Activated CD4-positive, alpha-beta T cell treated with anti-CD3 and anti-CD28 coated beads, Interleukin-2, amount 10 ng/mL, durations not matched to agents 24 days and 14 days (primary cell): ENCODE measurements at regions not wholly inside any gene's neighbourhood (a gene's known extent, or its start where the extent isn't known, plus 50 kb on each side); places are given as distances from the start of the nearest gene placed in this dataset.
"Not testable (repeated sequence)": the region's sequence is repeated elsewhere in the genome, so short reads cannot be mapped to it uniquely, and the experiment has no call there.

ENCODE experiments used
- DNase-seq: peaks from one replicate; pipeline ENCODE4 v3.0.0; 2022
- H3K27ac Mint-ChIP-seq: one replicate; pipeline ENCODE4 v1.8.0; 2022; ENCODE audit warnings: mild to moderate bottlenecking, mixed read lengths
- H3K27me3 Mint-ChIP-seq: one replicate; pipeline ENCODE4 v1.8.0; 2022; ENCODE audit warnings: mixed read lengths
- H3K36me3 Mint-ChIP-seq: one replicate; pipeline ENCODE4 v1.8.0; 2022; ENCODE audit warnings: low read depth, mild to moderate bottlenecking, mixed read lengths
- H3K4me1 Mint-ChIP-seq: one replicate; pipeline ENCODE4 v1.8.0; 2021; ENCODE audit warnings: mixed read lengths
- H3K4me3 Mint-ChIP-seq: one replicate; pipeline ENCODE4 v1.8.0; 2022; ENCODE audit warnings: mild to moderate bottlenecking, moderate library complexity, mixed read lengths
- H3K9me3 Mint-ChIP-seq: one replicate; pipeline ENCODE4 v1.8.0; 2021; ENCODE audit warnings: mixed read lengths
- intact Hi-C: fragments of 100-400 bp; cut with micrococcal nuclease; formaldehyde crosslinking; loops from one replicate; pipeline ENCODE4 v1.15.1; 2023

GRCh38 chrX:13955975-13956374, 73.7 kb downstream of the GEMIN8 start:
- H3K27me3 Mint-ChIP-seq, result peaks cover 4% of the 10 kb centered on the region
- H3K36me3 Mint-ChIP-seq, result no peaks in the 10 kb centered on the region
- no peak overlapping the region for H3K4me3 Mint-ChIP-seq
- H3K4me1 Mint-ChIP-seq, result peaks cover 3% of the 10 kb centered on the region
- no peak overlapping the region for H3K27ac Mint-ChIP-seq
- DNase-seq, result no peak
- intact Hi-C loops, result no loop called here
- no peaks in the 10 kb centered on the region for H3K9me3 Mint-ChIP-seq

DNA sequence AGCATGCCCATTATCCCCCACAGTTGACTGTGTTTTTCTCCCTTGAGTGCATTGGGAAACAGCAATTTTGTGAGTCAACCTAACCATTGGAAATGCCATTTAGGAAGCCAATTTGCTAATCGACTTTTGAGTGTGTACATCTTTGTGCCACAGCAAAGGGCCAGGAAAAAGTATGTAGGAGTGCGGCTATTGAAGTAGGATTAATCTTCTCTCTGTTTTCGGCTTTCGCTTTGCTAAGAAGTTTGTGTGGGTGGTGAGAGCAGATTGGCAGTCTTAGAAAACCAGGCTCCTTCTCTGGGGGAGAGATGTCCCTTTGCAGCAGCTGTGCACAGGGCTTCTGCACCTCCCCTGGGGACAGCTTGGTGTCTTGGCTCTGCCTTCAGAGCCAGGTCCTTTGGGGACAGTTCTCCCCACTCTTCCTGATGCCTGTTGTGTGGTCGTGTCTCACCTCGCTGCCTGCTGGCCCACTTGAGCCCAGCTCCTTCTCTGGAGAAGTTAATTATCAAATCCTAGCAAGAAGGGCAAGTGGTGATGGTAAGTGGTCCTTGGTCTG, 74.5 kb downstream of the GEMIN8 start:
- Mint-ChIP-seq H3K9me3 (no peaks in the 10 kb centered on the region), H3K27ac (no peak overlapping the region), H3K27me3 (peaks cover 4% of the 10 kb centered on the region), H3K36me3 (no peaks in the 10 kb centered on the region), H3K4me1 (peaks cover 3% of the 10 kb centered on the region), H3K4me3 (no peak overlapping the region)
- no peak for DNase-seq
- intact Hi-C loops, result no loop called here

DNA sequence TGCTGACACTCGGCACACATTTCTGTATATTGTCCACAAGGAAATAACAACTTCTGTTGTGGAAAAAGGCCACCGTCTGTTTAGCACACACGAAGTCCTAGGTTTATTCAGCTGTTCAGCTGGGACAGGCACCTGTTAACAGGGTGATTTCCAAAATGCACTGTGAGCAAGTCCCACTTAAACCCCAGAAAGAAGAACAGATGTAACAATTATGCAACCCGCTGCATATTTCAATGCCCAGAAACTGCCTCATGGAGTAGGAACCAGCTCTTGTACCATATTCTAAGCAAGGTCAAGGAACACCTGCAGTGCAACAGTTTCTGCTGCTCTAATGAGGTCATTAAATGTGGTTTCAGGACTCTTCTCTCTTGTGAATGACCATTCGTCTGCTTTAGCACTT, 77.1 kb downstream of the GEMIN8 start:
- intact Hi-C loops, result no loop called here
- Mint-ChIP-seq H3K4me3 (no peak overlapping the region), H3K9me3 (no peaks in the 10 kb centered on the region), H3K27ac (no peak overlapping the region), H3K4me1 (no peaks in the 10 kb centered on the region), H3K36me3 (no peaks in the 10 kb centered on the region), H3K27me3 (peaks cover 5% of the 10 kb centered on the region)
- DNase-seq, result no peak

DNA sequence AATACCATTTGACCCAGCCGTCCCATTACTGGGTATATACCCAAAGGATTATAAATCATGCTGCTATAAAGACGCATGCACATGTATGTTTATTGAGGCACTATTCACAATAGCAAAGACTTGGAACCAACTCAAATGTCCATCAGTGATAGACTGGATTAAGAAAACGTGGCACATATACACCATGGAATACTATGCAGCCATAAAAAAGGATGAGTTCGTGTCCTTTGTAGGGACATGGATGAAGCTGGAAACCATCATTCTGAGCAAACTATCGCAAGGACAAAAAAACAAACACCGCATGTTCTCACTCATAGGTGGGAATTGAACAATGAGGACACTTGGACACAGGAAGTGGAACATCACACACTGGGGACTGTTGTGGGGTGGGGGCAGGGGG, 83.5 kb downstream of the GEMIN8 start:
- H3K27ac Mint-ChIP-seq, H3K4me1 Mint-ChIP-seq, intact Hi-C loops, H3K4me3 Mint-ChIP-seq, H3K27me3 Mint-ChIP-seq, DNase-seq, H3K36me3 Mint-ChIP-seq, H3K9me3 Mint-ChIP-seq: not testable (repeated sequence)

- H3K36me3 Mint-ChIP-seq, H3K27me3 Mint-ChIP-seq, H3K4me1 Mint-ChIP-seq, H3K27ac Mint-ChIP-seq, DNase-seq, intact Hi-C loops, H3K4me3 Mint-ChIP-seq, H3K9me3 Mint-ChIP-seq: not testable (repeated sequence)
Observed at GRCh38 chrX:13945787-13946186, 83.9 kb downstream of the GEMIN8 start.

DNA sequence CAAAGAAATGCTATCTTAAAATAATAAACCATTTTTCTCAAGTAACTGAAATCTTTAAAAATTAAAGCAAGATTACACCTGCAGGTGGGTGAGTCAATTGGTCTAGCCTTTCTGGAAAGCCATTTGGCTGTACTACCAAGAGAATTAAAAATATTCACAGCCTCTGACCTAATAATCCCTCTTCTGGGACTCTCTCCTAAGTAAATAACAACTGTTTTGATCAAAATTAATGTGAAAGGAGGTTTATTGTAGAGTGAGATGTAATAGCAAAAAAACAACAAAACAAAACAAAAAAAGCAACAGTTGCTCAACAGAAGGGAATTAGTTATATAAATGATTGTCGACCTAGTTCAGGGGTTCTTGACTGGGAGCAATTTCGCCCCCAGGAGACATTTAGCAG, 89.0 kb downstream of the GEMIN8 start:
- H3K9me3 Mint-ChIP-seq, result no peaks in the 10 kb centered on the region
- H3K27ac Mint-ChIP-seq, result no peak overlapping the region
- no peaks in the 10 kb centered on the region for H3K4me1 Mint-ChIP-seq

DNA sequence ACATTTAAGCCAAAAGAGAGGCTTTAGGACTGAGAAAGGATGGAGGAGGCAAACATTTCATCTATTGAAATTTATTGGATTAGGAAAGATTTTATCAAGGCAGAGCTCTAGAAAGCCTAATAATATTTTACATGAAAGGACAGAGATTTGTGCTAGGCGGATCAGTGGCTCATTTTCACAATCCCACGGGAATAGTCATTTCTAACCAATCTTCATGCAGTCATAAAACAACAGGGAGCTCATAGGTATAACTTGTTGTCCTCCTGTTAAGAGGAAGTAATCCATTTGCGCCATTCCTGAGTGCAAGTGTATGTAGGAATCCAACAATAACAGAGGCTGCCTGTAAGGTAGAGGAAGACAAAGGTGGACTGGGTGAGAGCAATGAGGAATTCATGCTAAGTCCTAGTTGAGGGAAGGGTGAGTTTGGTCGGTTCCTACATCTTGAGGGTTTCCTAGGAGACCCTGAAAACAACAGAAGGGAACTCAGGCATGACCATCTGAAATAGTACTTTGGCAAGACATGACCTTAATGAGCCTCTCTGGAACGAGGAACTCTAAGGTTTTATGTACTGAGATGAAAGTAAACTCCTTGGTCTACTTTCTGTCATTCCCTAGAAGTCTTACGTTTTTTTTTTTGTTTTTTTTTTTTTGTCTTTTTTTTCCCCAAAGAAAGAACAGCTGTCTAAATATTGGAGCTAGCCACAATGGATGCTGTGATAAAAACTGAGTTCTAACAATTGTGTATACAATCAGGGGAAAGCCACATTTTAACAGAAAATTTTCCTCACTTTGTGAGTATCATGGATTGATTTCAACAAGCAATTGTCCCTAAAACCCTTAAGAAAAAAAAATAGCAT, 89.7 kb downstream of the GEMIN8 start:
- H3K9me3 Mint-ChIP-seq, result no peaks in the 10 kb centered on the region
- no peaks in the 10 kb centered on the region for H3K36me3 Mint-ChIP-seq
- no peak overlapping the region for H3K4me3 Mint-ChIP-seq
- no peaks in the 10 kb centered on the region for H3K4me1 Mint-ChIP-seq
- no peak overlapping the region for H3K27ac Mint-ChIP-seq
- peaks cover 36% of the 10 kb centered on the region for H3K27me3 Mint-ChIP-seq
- intact Hi-C loops, result no loop called here
- DNase-seq, result no peak

More for the DNA sequence above, 89.0 kb downstream of the GEMIN8 start:
- H3K27me3 Mint-ChIP-seq, result peaks cover 35% of the 10 kb centered on the region
- intact Hi-C loops, result no loop called here
- no peaks in the 10 kb centered on the region for H3K36me3 Mint-ChIP-seq
- H3K4me3 Mint-ChIP-seq, result no peak overlapping the region
- DNase-seq, result no peak

DNA sequence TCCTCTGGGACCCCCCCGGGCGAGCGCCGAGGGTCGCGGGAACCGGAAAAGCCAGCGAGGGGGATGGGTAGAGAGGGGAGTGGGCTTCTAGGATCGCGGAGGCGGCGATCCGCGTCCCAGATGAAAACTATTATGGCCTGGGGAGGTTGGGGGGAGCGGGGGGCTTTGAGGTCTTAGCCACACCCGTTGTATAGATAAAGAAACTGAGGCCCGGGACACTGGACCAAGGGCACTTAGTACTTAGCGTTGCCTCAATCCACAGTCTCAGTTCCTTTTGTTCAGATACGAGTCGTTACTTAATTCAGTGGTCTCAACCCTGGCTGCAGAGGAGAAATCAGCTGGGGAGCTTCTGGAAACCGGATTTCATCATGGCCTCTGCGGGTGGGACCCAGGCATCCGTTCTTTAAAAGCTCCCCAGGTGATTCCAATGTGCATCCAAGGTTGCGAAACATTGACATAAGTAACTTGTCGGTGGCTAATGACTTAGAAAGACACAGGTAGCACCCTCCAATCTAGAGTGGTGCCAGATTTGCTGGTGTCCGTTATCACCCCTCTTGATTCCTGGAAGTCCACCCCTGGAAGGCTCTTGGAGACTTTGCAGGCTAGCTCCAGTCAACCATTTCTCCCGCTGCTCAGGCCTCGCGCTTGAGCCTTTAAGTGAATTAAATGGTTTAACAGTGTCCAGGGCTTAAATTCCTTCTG, 90.7 kb downstream of the GEMIN8 start:
- Mint-ChIP-seq H3K27ac (no peak overlapping the region), H3K4me1 (no peaks in the 10 kb centered on the region), H3K36me3 (no peaks in the 10 kb centered on the region), H3K4me3 (no peak overlapping the region), H3K9me3 (no peaks in the 10 kb centered on the region), H3K27me3 (peaks cover 36% of the 10 kb centered on the region)
- intact Hi-C loops, result no loop called here
- DNase-seq, result no peak

- no peak for DNase-seq
- Mint-ChIP-seq H3K9me3 (no peaks in the 10 kb centered on the region), H3K27me3 (peaks cover 36% of the 10 kb centered on the region), H3K36me3 (no peaks in the 10 kb centered on the region), H3K27ac (no peak overlapping the region), H3K4me3 (peak overlapping the region; percentile 26), H3K4me1 (no peaks in the 10 kb centered on the region)
- intact Hi-C loops, result no loop called here
Observed at GRCh38 chrX:13938051-13938828, 91.5 kb downstream of the GEMIN8 start.

- no peak for DNase-seq
- no peaks in the 10 kb centered on the region for H3K9me3 Mint-ChIP-seq
- H3K36me3 Mint-ChIP-seq, result no peaks in the 10 kb centered on the region
- no peaks in the 10 kb centered on the region for H3K4me1 Mint-ChIP-seq
- H3K27me3 Mint-ChIP-seq, result peaks cover 36% of the 10 kb centered on the region
- intact Hi-C loops, result no loop called here
- H3K4me3 Mint-ChIP-seq, result peak overlapping the region; percentile 26
- H3K27ac Mint-ChIP-seq, result no peak overlapping the region
Observed at GRCh38 chrX:13937370-13938050, 92.2 kb downstream of the GEMIN8 start.

DNA sequence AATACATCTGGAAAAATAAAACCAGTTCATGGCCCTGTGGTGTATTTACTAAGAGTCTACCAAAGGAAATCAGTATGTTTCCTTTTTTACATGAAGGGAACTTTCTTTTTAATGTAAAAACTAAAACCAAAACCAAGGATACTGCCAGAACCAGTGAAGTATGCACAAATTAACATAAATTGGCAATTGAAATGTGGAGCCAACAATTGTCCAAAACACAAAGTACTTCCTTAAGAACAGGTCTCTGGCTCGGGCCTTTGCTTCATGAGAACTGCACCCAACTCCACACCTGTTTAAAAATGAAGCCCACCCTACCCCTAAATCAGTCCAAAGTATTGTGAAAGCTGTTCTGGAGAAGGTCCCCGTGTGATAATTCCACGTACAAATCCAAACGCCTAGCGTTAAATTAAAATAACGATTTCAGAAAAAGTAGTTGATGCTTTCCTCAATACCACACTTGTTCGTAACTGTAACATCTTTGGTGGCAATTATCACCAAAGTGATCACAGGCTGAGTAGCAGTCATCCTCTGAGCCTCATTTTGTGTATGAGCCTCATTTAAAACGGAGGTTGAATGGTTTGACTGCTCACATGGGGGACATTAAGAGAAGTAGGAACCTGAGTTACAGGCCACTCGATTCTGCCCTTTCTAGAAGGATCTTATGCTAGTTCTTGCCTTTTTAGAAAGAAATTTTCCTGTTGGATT, 93.0 kb downstream of the GEMIN8 start:
- H3K36me3 Mint-ChIP-seq, result no peaks in the 10 kb centered on the region
- DNase-seq, result no peak
- H3K9me3 Mint-ChIP-seq, result no peaks in the 10 kb centered on the region
- peaks cover 38% of the 10 kb centered on the region for H3K27me3 Mint-ChIP-seq
- H3K27ac Mint-ChIP-seq, result no peak overlapping the region
- H3K4me1 Mint-ChIP-seq, result no peaks in the 10 kb centered on the region
- no peak overlapping the region for H3K4me3 Mint-ChIP-seq
- intact Hi-C loops, result no loop called here

- H3K4me3 Mint-ChIP-seq, result no peak overlapping the region
- H3K4me1 Mint-ChIP-seq, result no peaks in the 10 kb centered on the region
- DNase-seq, result no peak
- no peak overlapping the region for H3K27ac Mint-ChIP-seq
- no peaks in the 10 kb centered on the region for H3K9me3 Mint-ChIP-seq
- H3K36me3 Mint-ChIP-seq, result no peaks in the 10 kb centered on the region
- intact Hi-C loops, result no loop called here
- peaks cover 27% of the 10 kb centered on the region for H3K27me3 Mint-ChIP-seq
Observed at GRCh38 chrX:13934731-13935130, 95.0 kb downstream of the GEMIN8 start.

DNA sequence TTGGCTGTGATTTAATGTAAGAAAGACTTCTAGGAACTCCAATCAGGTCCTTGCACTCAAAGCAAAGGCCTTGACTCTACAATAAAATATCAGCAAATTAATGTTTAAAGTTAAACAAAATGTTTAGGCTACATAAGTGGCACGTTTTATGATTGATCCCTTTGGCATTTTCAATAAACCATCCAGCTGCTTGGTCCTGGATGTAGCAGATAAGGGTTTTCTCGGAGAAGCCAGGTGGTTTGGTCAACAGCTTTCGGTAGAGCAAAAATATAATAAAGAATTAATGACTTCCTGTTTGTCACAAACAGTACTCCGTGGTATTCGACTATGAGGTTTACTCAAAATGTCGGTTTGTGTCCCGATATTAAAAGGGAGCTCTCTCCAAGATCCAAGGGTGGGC, 95.8 kb downstream of the GEMIN8 start:
- Mint-ChIP-seq H3K9me3 (no peaks in the 10 kb centered on the region), H3K4me1 (no peaks in the 10 kb centered on the region), H3K27me3 (peaks cover 24% of the 10 kb centered on the region), H3K36me3 (no peaks in the 10 kb centered on the region), H3K27ac (no peak overlapping the region), H3K4me3 (no peak overlapping the region)
- intact Hi-C loops, result no loop called here
- DNase-seq, result no peak
